ENCODE measurements at regions not wholly inside any gene's neighbourhood (a gene's known extent, or its start where the extent isn't known, plus 50 kb on each side); places are given as distances from the start of the nearest gene placed in this dataset.

DNA sequence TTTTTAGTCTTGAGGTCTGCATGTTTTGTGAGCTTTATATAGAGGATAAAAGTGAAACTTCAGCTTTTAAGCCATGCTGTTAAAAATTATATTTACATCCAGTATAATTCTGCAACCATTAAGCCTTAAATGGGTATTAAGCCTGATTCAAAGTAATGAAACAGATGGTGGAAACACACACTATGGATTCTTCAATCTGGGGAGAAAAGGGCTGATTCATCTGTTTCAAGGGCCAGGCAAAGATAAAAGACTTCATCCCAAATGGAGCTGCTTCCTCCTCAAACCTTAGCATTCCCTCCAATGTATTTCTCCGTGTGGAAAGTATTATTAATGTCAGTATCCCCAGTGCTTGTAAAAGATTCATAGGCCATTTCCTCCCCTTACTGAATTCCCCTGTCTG, 367.4 kb upstream of the ZFHX3 start:
- TF ChIP-seq, protein P1, sequence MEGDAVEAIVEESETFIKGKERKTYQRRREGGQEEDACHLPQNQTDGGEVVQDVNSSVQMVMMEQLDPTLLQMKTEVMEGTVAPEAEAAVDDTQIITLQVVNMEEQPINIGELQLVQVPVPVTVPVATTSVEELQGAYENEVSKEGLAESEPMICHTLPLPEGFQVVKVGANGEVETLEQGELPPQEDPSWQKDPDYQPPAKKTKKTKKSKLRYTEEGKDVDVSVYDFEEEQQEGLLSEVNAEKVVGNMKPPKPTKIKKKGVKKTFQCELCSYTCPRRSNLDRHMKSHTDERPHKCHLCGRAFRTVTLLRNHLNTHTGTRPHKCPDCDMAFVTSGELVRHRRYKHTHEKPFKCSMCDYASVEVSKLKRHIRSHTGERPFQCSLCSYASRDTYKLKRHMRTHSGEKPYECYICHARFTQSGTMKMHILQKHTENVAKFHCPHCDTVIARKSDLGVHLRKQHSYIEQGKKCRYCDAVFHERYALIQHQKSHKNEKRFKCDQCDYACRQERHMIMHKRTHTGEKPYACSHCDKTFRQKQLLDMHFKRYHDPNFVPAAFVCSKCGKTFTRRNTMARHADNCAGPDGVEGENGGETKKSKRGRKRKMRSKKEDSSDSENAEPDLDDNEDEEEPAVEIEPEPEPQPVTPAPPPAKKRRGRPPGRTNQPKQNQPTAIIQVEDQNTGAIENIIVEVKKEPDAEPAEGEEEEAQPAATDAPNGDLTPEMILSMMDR (optimal IDR thresholded peaks at IDR 0.05 in 1 of 3, IDR thresholded peaks at IDR 0.05 in 1 of 3, conservative IDR thresholded peaks at IDR 0.05 in 1 of 3; ENCODE audit: extremely low read depth in 1 of 3, insufficient read depth in 2 of 3, low read length in 3 of 3) = no peak
- no peak for TF ChIP-seq EZH2 (IDR thresholded peaks at IDR 0.05; ENCODE audit: low read length)

Data from keratinocyte (primary cell).